NCI-H748 (cell line): ENCODE measurements at regions not wholly inside any gene's neighbourhood (a gene's known extent, or its start where the extent isn't known, plus 50 kb on each side); places are given as distances from the start of the nearest gene placed in this dataset.
"Not testable (repeated sequence)": the region's sequence is repeated elsewhere in the genome, so short reads cannot be mapped to it uniquely, and the experiment has no call there.

ENCODE experiments used
- DNase-seq: peaks from one replicate; lab custom pipeline; 2025; ENCODE audit not compliant: unreplicated experiment; lab: John Stamatoyannopoulos, UW

- DNase-seq, result no peak
These were observed 342.2 kb upstream of the GALNT5 start for GRCh38 chr2:156915332-156915731.

GRCh38 chr2:156918410-156918809, 339.1 kb upstream of the GALNT5 start:
- no peak for DNase-seq

- DNase-seq, result no peak
These were observed 327.1 kb upstream of the GALNT5 start for GRCh38 chr2:156930423-156930822.

- no peak for DNase-seq
These were observed 323.8 kb upstream of the GALNT5 start for GRCh38 chr2:156933645-156934225.

GRCh38 chr2:156935616-156936015, 321.9 kb upstream of the GALNT5 start:
- peak; percentile 93 for DNase-seq

GRCh38 chr2:156937430-156937829, 320.1 kb upstream of the GALNT5 start:
- no peak for DNase-seq

- no peak for DNase-seq
These were observed 312.6 kb upstream of the GALNT5 start for GRCh38 chr2:156944871-156945270.

GRCh38 chr2:156947261-156947660, 310.2 kb upstream of the GALNT5 start:
- no peak for DNase-seq

- DNase-seq, result no peak
These were observed 301.8 kb upstream of the GALNT5 start for GRCh38 chr2:156955701-156956100.

- DNase-seq, result no peak
These were observed 301.3 kb upstream of the GALNT5 start for GRCh38 chr2:156956161-156956560.

- no peak for DNase-seq
These were observed 299.1 kb upstream of the GALNT5 start for GRCh38 chr2:156958374-156958773.

GRCh38 chr2:156959481-156959880, 298.0 kb upstream of the GALNT5 start:
- DNase-seq, result no peak

- no peak for DNase-seq
These were observed 274.9 kb upstream of the GALNT5 start for GRCh38 chr2:156982615-156983014.

GRCh38 chr2:156986339-156986988, 271.0 kb upstream of the GALNT5 start:
- peak; percentile 28 for DNase-seq

- peak; percentile 78 for DNase-seq
These were observed 257.8 kb upstream of the GALNT5 start for GRCh38 chr2:156999661-157000060.

- no peak for DNase-seq
These were observed 252.7 kb upstream of the GALNT5 start for GRCh38 chr2:157004789-157005188.

GRCh38 chr2:157015015-157015575, 242.4 kb upstream of the GALNT5 start:
- no peak for DNase-seq

- DNase-seq, result not testable (repeated sequence)
These were observed 234.2 kb upstream of the GALNT5 start for GRCh38 chr2:157023264-157023663.

GRCh38 chr2:157024129-157024528, 233.4 kb upstream of the GALNT5 start:
- DNase-seq, result no peak

GRCh38 chr2:157032017-157032416, 225.5 kb upstream of the GALNT5 start:
- DNase-seq, result no peak

- DNase-seq, result no peak
These were observed 220.8 kb upstream of the GALNT5 start for GRCh38 chr2:157036726-157037125.

GRCh38 chr2:157043786-157044185, 213.7 kb upstream of the GALNT5 start:
- no peak for DNase-seq

- DNase-seq, result no peak
These were observed 211.1 kb upstream of the GALNT5 start for GRCh38 chr2:157046396-157046795.
